Naive thymus-derived CD8-positive, alpha-beta T cell (primary cell): ENCODE measurements at regions not wholly inside any gene's neighbourhood (a gene's known extent, or its start where the extent isn't known, plus 50 kb on each side); places are given as distances from the start of the nearest gene placed in this dataset.
A peak's percentile ranks its signal among the peaks of the same experiment; 100 is the strongest.

Experiments
- ATAC-seq, 2 donors: fragments of 150-1000 bp; cut with Tn5 transposase in 1 of 2; sonication (Bioruptor Pico), chemical (Tn5 transposase) in 1 of 2; 1 replicate in 1 of 2; 2 replicates in 1 of 2; pipeline ENCODE4 v1.10.0; 2021; ENCODE audit warnings: mild to moderate bottlenecking in 2 of 2, moderate library complexity in 2 of 2
- POLR2A ChIA-PET: fragments of 350-600 bp; sonication (Branson Sonifier 250); formaldehyde crosslinking; loops from one replicate; lab custom pipeline; 2021; ENCODE audit warnings: antibody characterized with exemption; lab: Charles Lee
- DNase-seq, 10 donors: peaks; one replicate each; pipeline versions ENCODE4 v3.0.0 to v3.0.0-alpha.2; 2020 to 2022
- H3K27ac Mint-ChIP-seq, 10 donors: one replicate each; pipeline ENCODE4 v1.8.0; 2020 to 2022; ENCODE audit warnings: mild to moderate bottlenecking in 10 of 10, mixed read lengths in 10 of 10, moderate library complexity in 4 of 10, inconsistent platforms in 1 of 10
- H3K27me3 Mint-ChIP-seq, 5 donors: one replicate each; pipeline ENCODE4 v1.8.0; 2021 to 2022; ENCODE audit warnings: mixed read lengths in 5 of 5
- H3K36me3 Mint-ChIP-seq, 3 donors: one replicate each; pipeline ENCODE4 v1.8.0; 2020 to 2022; ENCODE audit warnings: mixed read lengths in 3 of 3, mild to moderate bottlenecking in 2 of 3, inconsistent platforms in 1 of 3
- H3K4me1 Mint-ChIP-seq, 4 donors: one replicate each; pipeline ENCODE4 v1.8.0; 2021 to 2022; ENCODE audit warnings: mixed read lengths in 4 of 4
- H3K4me3 Mint-ChIP-seq, 10 donors: one replicate each; pipeline ENCODE4 v1.8.0; 2020 to 2022; ENCODE audit warnings: mild to moderate bottlenecking in 10 of 10, mixed read lengths in 10 of 10, moderate library complexity in 6 of 10, inconsistent platforms in 1 of 10
- H3K9me3 Mint-ChIP-seq, 9 donors: one replicate each; pipeline ENCODE4 v1.8.0; 2020 to 2022; ENCODE audit warnings: mixed read lengths in 9 of 9, mild to moderate bottlenecking in 3 of 9, inconsistent platforms in 1 of 9, moderate library complexity in 1 of 9

GRCh38 chr6:156402227-156402626 lies 375.0 kb upstream of the ARID1B start:
- POLR2A ChIA-PET, result no interaction called here
- no peak overlapping the region for H3K27ac Mint-ChIP-seq
- ATAC-seq (no peak), DNase-seq (no peak)
- no peak overlapping the region for H3K4me3 Mint-ChIP-seq
- no peaks in the 10 kb centered on the region for H3K27me3 Mint-ChIP-seq
- H3K9me3 Mint-ChIP-seq, result no peaks in the 10 kb centered on the region
- H3K4me1 Mint-ChIP-seq, result peaks cover 6 to 20% (median 18%) of the 10 kb centered on the region in 4 donors
- peaks cover 0 to 3% (median 0%) of the 10 kb centered on the region in 3 donors for H3K36me3 Mint-ChIP-seq

- peaks cover 6 to 38% (median 32%) of the 10 kb centered on the region in 4 donors for H3K4me1 Mint-ChIP-seq
- H3K36me3 Mint-ChIP-seq, result peaks cover 0 to 3% (median 0%) of the 10 kb centered on the region in 3 donors
- H3K27ac Mint-ChIP-seq, result peak overlapping the region in 1 of 10 donors; percentile 30
- ATAC-seq (no peak), DNase-seq (no peak)
- H3K9me3 Mint-ChIP-seq, result no peaks in the 10 kb centered on the region
- POLR2A ChIA-PET, result no interaction called here
- no peak overlapping the region for H3K4me3 Mint-ChIP-seq
- no peaks in the 10 kb centered on the region for H3K27me3 Mint-ChIP-seq
Measured at GRCh38 chr6:156400487-156400886, 376.7 kb upstream of the ARID1B start.

GRCh38 chr6:156398966-156399365 lies 378.2 kb upstream of the ARID1B start:
- Mint-ChIP-seq H3K27me3 (no peaks in the 10 kb centered on the region), H3K36me3 (peaks cover 0 to 3% (median 0%) of the 10 kb centered on the region in 3 donors), H3K4me1 (peaks cover 9 to 47% (median 42%) of the 10 kb centered on the region in 4 donors), H3K9me3 (no peaks in the 10 kb centered on the region), H3K27ac (peak overlapping the region in 8 of 10 donors; percentile 36 to 94 (median 65)), H3K4me3 (peak overlapping the region in 1 of 10 donors; percentile 40)
- ATAC-seq (no peak), DNase-seq (no peak)
- POLR2A ChIA-PET, result no interaction called here

- peak overlapping the region in 9 of 10 donors; percentile 59 to 94 (median 89) for H3K27ac Mint-ChIP-seq
- H3K27me3 Mint-ChIP-seq, result no peaks in the 10 kb centered on the region
- DNase-seq, result no peak
- ATAC-seq, result no peak
- H3K4me1 Mint-ChIP-seq, result peaks cover 7 to 53% (median 47%) of the 10 kb centered on the region in 4 donors
- H3K36me3 Mint-ChIP-seq, result peaks cover 0 to 2% (median 0%) of the 10 kb centered on the region in 3 donors
- H3K9me3 Mint-ChIP-seq, result no peaks in the 10 kb centered on the region
- H3K4me3 Mint-ChIP-seq, result peak overlapping the region in 4 of 10 donors; percentile 7 to 84 (median 42)
- POLR2A ChIA-PET, result no interaction called here
Measured at GRCh38 chr6:156398371-156398770, 378.8 kb upstream of the ARID1B start.

- H3K27me3 Mint-ChIP-seq, result peaks cover 0 to 2% (median 0%) of the 10 kb centered on the region in 5 donors
- DNase-seq (peak in 5 of 10 donors; percentile 15 to 31 (median 29)), ATAC-seq (peak; percentile 32 to 42)
- H3K4me1 Mint-ChIP-seq, result peaks cover 19 to 67% (median 62%) of the 10 kb centered on the region in 4 donors
- POLR2A ChIA-PET, result interaction anchor here (0.5 to 2.6 kb wide), 7 partner anchors 26 to 624 kb away, joined by 3 to 13 read pairs (median 4); partner anchors contain the start of gene ARID1B
- H3K27ac Mint-ChIP-seq, result peak overlapping the region; percentile 59 to 98 (median 96)
- no peaks in the 10 kb centered on the region for H3K9me3 Mint-ChIP-seq
- no peaks in the 10 kb centered on the region for H3K36me3 Mint-ChIP-seq
- peak overlapping the region; percentile 69 to 85 (median 82) for H3K4me3 Mint-ChIP-seq
Measured at GRCh38 chr6:156396791-156397418, 380.3 kb upstream of the ARID1B start.

GRCh38 chr6:156396068-156396771 lies 381.0 kb upstream of the ARID1B start:
- H3K27me3 Mint-ChIP-seq, result peaks cover 0 to 2% (median 0%) of the 10 kb centered on the region in 5 donors
- peak overlapping the region; percentile 69 to 85 (median 82) for H3K4me3 Mint-ChIP-seq
- peak overlapping the region; percentile 59 to 98 (median 96) for H3K27ac Mint-ChIP-seq
- peaks cover 20 to 74% (median 66%) of the 10 kb centered on the region in 4 donors for H3K4me1 Mint-ChIP-seq
- POLR2A ChIA-PET, result interaction anchor here (0.8 to 2.6 kb wide), 5 partner anchors 61 to 625 kb away, joined by 3 to 13 read pairs (median 4); partner anchors contain the start of gene ARID1B
- ATAC-seq, result peak; percentile 82 to 84
- no peaks in the 10 kb centered on the region for H3K9me3 Mint-ChIP-seq
- H3K36me3 Mint-ChIP-seq, result no peaks in the 10 kb centered on the region
- peak in 7 of 10 donors; percentile 17 to 81 (median 55) for DNase-seq

GRCh38 chr6:156395276-156395675 lies 381.9 kb upstream of the ARID1B start:
- peak in 1 of 2 donors; percentile 33 for ATAC-seq
- H3K27me3 Mint-ChIP-seq, result peaks cover 0 to 2% (median 0%) of the 10 kb centered on the region in 5 donors

GRCh38 chr6:156392648-156393047 lies 384.5 kb upstream of the ARID1B start:
- peaks cover 19 to 68% (median 55%) of the 10 kb centered on the region in 4 donors for H3K4me1 Mint-ChIP-seq
- ATAC-seq (no peak), DNase-seq (no peak)
- POLR2A ChIA-PET, result interaction anchor here (0.5 kb wide), 1 partner anchor 89 kb away, joined by 4 read pairs; no protein-coding TSS in a partner anchor
- H3K27me3 Mint-ChIP-seq, result peaks cover 0 to 2% (median 0%) of the 10 kb centered on the region in 5 donors
- H3K9me3 Mint-ChIP-seq, result no peaks in the 10 kb centered on the region
- peak overlapping the region in 6 of 10 donors; percentile 0 to 67 (median 38) for H3K4me3 Mint-ChIP-seq
- H3K36me3 Mint-ChIP-seq, result no peaks in the 10 kb centered on the region
- H3K27ac Mint-ChIP-seq, result peak overlapping the region; percentile 7 to 88 (median 80)

More at GRCh38 chr6:156395276-156395675, 381.9 kb upstream of the ARID1B start:
- peak overlapping the region; percentile 59 to 98 (median 96) for H3K27ac Mint-ChIP-seq
- DNase-seq, result peak in 5 of 10 donors; percentile 10 to 69 (median 38)
- POLR2A ChIA-PET, result interaction anchor here (1.1 to 2.6 kb wide), 3 partner anchors 291 to 1061 kb away, joined by 3 to 13 read pairs (median 8); no protein-coding TSS in a partner anchor
- H3K36me3 Mint-ChIP-seq, result no peaks in the 10 kb centered on the region
- peaks cover 23 to 82% (median 70%) of the 10 kb centered on the region in 4 donors for H3K4me1 Mint-ChIP-seq
- peak overlapping the region; percentile 69 to 85 (median 82) for H3K4me3 Mint-ChIP-seq
- no peaks in the 10 kb centered on the region for H3K9me3 Mint-ChIP-seq

- Mint-ChIP-seq H3K27ac (peak overlapping the region in 8 of 10 donors; percentile 3 to 82 (median 69)), H3K9me3 (peaks cover 0 to 2% (median 0%) of the 10 kb centered on the region in 9 donors), H3K4me3 (peak overlapping the region in 6 of 10 donors; percentile 0 to 52 (median 28)), H3K36me3 (no peaks in the 10 kb centered on the region), H3K4me1 (peaks cover 19 to 62% (median 48%) of the 10 kb centered on the region in 4 donors), H3K27me3 (peaks cover 0 to 2% (median 0%) of the 10 kb centered on the region in 5 donors)
- ATAC-seq (no peak), DNase-seq (no peak)
- POLR2A ChIA-PET, result interaction anchor here (0.5 kb wide), 1 partner anchor 89 kb away, joined by 4 read pairs; no protein-coding TSS in a partner anchor
Measured at GRCh38 chr6:156391977-156392376, 385.2 kb upstream of the ARID1B start.

- no peak for ATAC-seq
- Mint-ChIP-seq H3K27ac (peak overlapping the region in 3 of 10 donors; percentile 59 to 80 (median 61)), H3K4me3 (peak overlapping the region in 2 of 10 donors; percentile 22 to 49), H3K36me3 (peaks cover 0 to 2% (median 0%) of the 10 kb centered on the region in 3 donors), H3K9me3 (peaks cover 0 to 2% (median 0%) of the 10 kb centered on the region in 9 donors), H3K4me1 (peaks cover 19 to 57% (median 42%) of the 10 kb centered on the region in 4 donors), H3K27me3 (peaks cover 0 to 2% (median 0%) of the 10 kb centered on the region in 5 donors)
- no peak for DNase-seq
- POLR2A ChIA-PET, result no interaction called here
Measured at GRCh38 chr6:156391061-156391672, 386.0 kb upstream of the ARID1B start.

- H3K27ac Mint-ChIP-seq, result peak overlapping the region in 1 of 10 donors; percentile 60
- no peak overlapping the region for H3K4me3 Mint-ChIP-seq
- H3K27me3 Mint-ChIP-seq, result peaks cover 0 to 4% (median 0%) of the 10 kb centered on the region in 5 donors
- no peak for DNase-seq
- no peak for ATAC-seq
- peaks cover 0 to 6% (median 0%) of the 10 kb centered on the region in 3 donors for H3K36me3 Mint-ChIP-seq
- peaks cover 19 to 51% (median 36%) of the 10 kb centered on the region in 4 donors for H3K4me1 Mint-ChIP-seq
- POLR2A ChIA-PET, result no interaction called here
- H3K9me3 Mint-ChIP-seq, result peaks cover 0 to 5% (median 0%) of the 10 kb centered on the region in 9 donors
Measured at GRCh38 chr6:156390621-156391020, 386.6 kb upstream of the ARID1B start.

- POLR2A ChIA-PET, result no interaction called here
- Mint-ChIP-seq H3K9me3 (peaks cover 0 to 12% (median 0%) of the 10 kb centered on the region in 9 donors), H3K27me3 (peaks cover 0 to 5% (median under 1%) of the 10 kb centered on the region in 5 donors), H3K27ac (no peak overlapping the region), H3K36me3 (peaks cover 0 to 6% (median 0%) of the 10 kb centered on the region in 3 donors), H3K4me1 (peaks cover 16 to 38% (median 28%) of the 10 kb centered on the region in 4 donors), H3K4me3 (no peak overlapping the region)
- DNase-seq, result no peak
- ATAC-seq, result no peak
Measured at GRCh38 chr6:156389296-156389695, 387.9 kb upstream of the ARID1B start.
